ENCODE measurements at regions not wholly inside any gene's neighbourhood (a gene's known extent, or its start where the extent isn't known, plus 50 kb on each side); places are given as distances from the start of the nearest gene placed in this dataset.
"Not testable (repeated sequence)": the region's sequence is repeated elsewhere in the genome, so short reads cannot be mapped to it uniquely, and the experiment has no call there.

GRCh38 chr7:136150311-136150710 lies 173.2 kb upstream of the MTPN start:
- no peak for DNase-seq

GRCh38 chr7:136148920-136149319 lies 171.8 kb upstream of the MTPN start:
- no peak for DNase-seq

- no peak for DNase-seq
Observed at GRCh38 chr7:136146925-136147324, 169.8 kb upstream of the MTPN start.

GRCh38 chr7:136144182-136144581 lies 167.0 kb upstream of the MTPN start:
- DNase-seq, result no peak

- no peak for DNase-seq
Observed at GRCh38 chr7:136143271-136143670, 166.1 kb upstream of the MTPN start.

- DNase-seq, result peak; percentile 39 to 57
Observed at GRCh38 chr7:136142583-136142982, 165.4 kb upstream of the MTPN start.

- DNase-seq, result no peak
Observed at GRCh38 chr7:136140469-136140868, 163.3 kb upstream of the MTPN start.

GRCh38 chr7:136139417-136139816 lies 162.3 kb upstream of the MTPN start:
- DNase-seq, result no peak

- DNase-seq, result peak in 1 of 2 experiments; percentile 22
Observed at GRCh38 chr7:136138991-136139390, 161.8 kb upstream of the MTPN start.

GRCh38 chr7:136136906-136137454 lies 159.8 kb upstream of the MTPN start:
- DNase-seq, result peak; percentile 52 to 87

- DNase-seq, result no peak
Observed at GRCh38 chr7:136134503-136134902, 157.3 kb upstream of the MTPN start.

GRCh38 chr7:136133551-136133950 lies 156.4 kb upstream of the MTPN start:
- no peak for DNase-seq

GRCh38 chr7:136131304-136131630 lies 154.1 kb upstream of the MTPN start:
- DNase-seq, result no peak

GRCh38 chr7:136130511-136131303 lies 153.5 kb upstream of the MTPN start:
- DNase-seq, result no peak

GRCh38 chr7:136128050-136128449 lies 150.9 kb upstream of the MTPN start:
- no peak for DNase-seq

GRCh38 chr7:136123352-136123751 lies 146.2 kb upstream of the MTPN start:
- DNase-seq, result no peak

GRCh38 chr7:136122026-136122425 lies 144.9 kb upstream of the MTPN start:
- DNase-seq, result no peak

GRCh38 chr7:136117539-136117938 lies 140.4 kb upstream of the MTPN start:
- no peak for DNase-seq

GRCh38 chr7:136116186-136116585 lies 139.0 kb upstream of the MTPN start:
- DNase-seq, result no peak

GRCh38 chr7:136114966-136115762 lies 138.0 kb upstream of the MTPN start:
- peak; percentile 16 to 67 for DNase-seq

GRCh38 chr7:136114467-136114866 lies 137.3 kb upstream of the MTPN start:
- DNase-seq, result not testable (repeated sequence)

GRCh38 chr7:136109037-136109436 lies 131.9 kb upstream of the MTPN start:
- DNase-seq, result not testable (repeated sequence)

- no peak for DNase-seq
Observed at GRCh38 chr7:136105191-136105590, 128.0 kb upstream of the MTPN start.

- no peak for DNase-seq
Observed at GRCh38 chr7:136104269-136104603, 127.1 kb upstream of the MTPN start.

All from NCI-H524 (cell line).